Naive thymus-derived CD8-positive, alpha-beta T cell (primary cell): ENCODE measurements at regions not wholly inside any gene's neighbourhood (a gene's known extent, or its start where the extent isn't known, plus 50 kb on each side); places are given as distances from the start of the nearest gene placed in this dataset.

ENCODE experiments used
- ATAC-seq, 2 donors: fragments of 150-1000 bp; cut with Tn5 transposase in 1 of 2; sonication (Bioruptor Pico), chemical (Tn5 transposase) in 1 of 2; 1 replicate in 1 of 2; 2 replicates in 1 of 2; pipeline ENCODE4 v1.10.0; 2021; ENCODE audit warnings: mild to moderate bottlenecking in 2 of 2, moderate library complexity in 2 of 2
- POLR2A ChIA-PET: fragments of 350-600 bp; sonication (Branson Sonifier 250); formaldehyde crosslinking; loops from one replicate; lab custom pipeline; 2021; ENCODE audit warnings: antibody characterized with exemption; lab: Charles Lee
- DNase-seq, 10 donors: peaks; one replicate each; pipeline versions ENCODE4 v3.0.0 to v3.0.0-alpha.2; 2020 to 2022
- H3K27ac Mint-ChIP-seq, 10 donors: one replicate each; pipeline ENCODE4 v1.8.0; 2020 to 2022; ENCODE audit warnings: mild to moderate bottlenecking in 10 of 10, mixed read lengths in 10 of 10, moderate library complexity in 4 of 10, inconsistent platforms in 1 of 10
- H3K27me3 Mint-ChIP-seq, 5 donors: one replicate each; pipeline ENCODE4 v1.8.0; 2021 to 2022; ENCODE audit warnings: mixed read lengths in 5 of 5
- H3K36me3 Mint-ChIP-seq, 3 donors: one replicate each; pipeline ENCODE4 v1.8.0; 2020 to 2022; ENCODE audit warnings: mixed read lengths in 3 of 3, mild to moderate bottlenecking in 2 of 3, inconsistent platforms in 1 of 3
- H3K4me1 Mint-ChIP-seq, 4 donors: one replicate each; pipeline ENCODE4 v1.8.0; 2021 to 2022; ENCODE audit warnings: mixed read lengths in 4 of 4
- H3K4me3 Mint-ChIP-seq, 10 donors: one replicate each; pipeline ENCODE4 v1.8.0; 2020 to 2022; ENCODE audit warnings: mild to moderate bottlenecking in 10 of 10, mixed read lengths in 10 of 10, moderate library complexity in 6 of 10, inconsistent platforms in 1 of 10
- H3K9me3 Mint-ChIP-seq, 9 donors: one replicate each; pipeline ENCODE4 v1.8.0; 2020 to 2022; ENCODE audit warnings: mixed read lengths in 9 of 9, mild to moderate bottlenecking in 3 of 9, inconsistent platforms in 1 of 9, moderate library complexity in 1 of 9

DNA sequence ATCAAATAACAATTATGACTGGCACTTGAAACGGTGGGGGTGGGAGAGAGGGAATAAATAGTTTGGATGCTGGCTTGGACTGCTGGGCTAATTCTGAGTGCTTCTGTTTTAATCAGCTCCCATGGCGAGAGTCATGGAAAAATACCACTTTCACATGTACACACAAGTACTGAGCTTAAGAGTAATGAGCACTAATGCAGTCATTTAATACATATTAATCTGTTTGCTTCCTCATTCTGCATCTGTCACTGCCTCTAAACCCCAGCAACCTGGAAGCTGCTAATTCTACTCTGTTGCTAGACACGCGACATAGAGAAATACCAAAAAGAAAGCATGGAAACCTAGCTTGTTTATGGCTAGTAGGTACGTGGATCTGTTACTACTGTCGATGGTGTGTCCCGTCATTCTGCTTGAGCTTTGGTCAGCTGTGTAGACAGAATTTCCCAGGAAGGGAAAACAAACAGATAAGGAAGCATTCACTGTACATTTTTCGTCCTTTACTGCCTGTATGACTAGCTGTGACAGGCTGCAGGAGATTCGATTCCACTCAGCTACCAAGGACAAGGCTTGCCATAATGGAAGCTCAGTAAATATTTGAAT is 238.8 kb downstream of the BAMBI start:
- H3K36me3 Mint-ChIP-seq, result no peaks in the 10 kb centered on the region
- ATAC-seq, result no peak
- DNase-seq, result no peak
- peaks cover 0 to 2% (median 0%) of the 10 kb centered on the region in 4 donors for H3K4me1 Mint-ChIP-seq
- no peak overlapping the region for H3K27ac Mint-ChIP-seq
- H3K9me3 Mint-ChIP-seq, result no peaks in the 10 kb centered on the region
- no peak overlapping the region for H3K4me3 Mint-ChIP-seq
- H3K27me3 Mint-ChIP-seq, result peaks cover 0 to 12% (median 10%) of the 10 kb centered on the region in 5 donors
- POLR2A ChIA-PET, result no interaction called here

DNA sequence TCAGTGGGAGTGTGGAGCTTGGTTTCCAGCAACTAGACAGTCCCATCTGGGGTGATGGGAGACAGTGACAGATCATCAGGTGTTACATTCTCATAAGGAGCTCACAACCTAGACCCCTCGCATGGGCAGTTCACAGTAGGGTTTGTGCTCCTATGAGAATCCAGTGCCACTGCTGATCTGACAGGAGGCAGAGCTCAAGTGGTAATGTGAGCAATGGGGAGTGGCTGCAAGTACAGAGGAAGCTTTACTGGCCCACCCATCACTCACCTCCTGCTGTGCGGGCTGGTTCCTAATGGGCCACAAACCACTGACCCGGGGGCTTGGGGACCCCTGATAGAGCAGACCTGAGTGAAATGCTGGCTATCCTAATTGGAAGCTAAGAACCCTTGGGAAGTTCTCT is 242.8 kb downstream of the BAMBI start:
- no peak overlapping the region for H3K27ac Mint-ChIP-seq
- POLR2A ChIA-PET, result no interaction called here
- no peak for DNase-seq
- H3K36me3 Mint-ChIP-seq, result no peaks in the 10 kb centered on the region
- peaks cover 0 to 2% (median 0%) of the 10 kb centered on the region in 4 donors for H3K4me1 Mint-ChIP-seq
- ATAC-seq, result no peak
- H3K9me3 Mint-ChIP-seq, result no peaks in the 10 kb centered on the region
- H3K27me3 Mint-ChIP-seq, result peaks cover 9 to 30% (median 25%) of the 10 kb centered on the region in 5 donors
- no peak overlapping the region for H3K4me3 Mint-ChIP-seq

DNA sequence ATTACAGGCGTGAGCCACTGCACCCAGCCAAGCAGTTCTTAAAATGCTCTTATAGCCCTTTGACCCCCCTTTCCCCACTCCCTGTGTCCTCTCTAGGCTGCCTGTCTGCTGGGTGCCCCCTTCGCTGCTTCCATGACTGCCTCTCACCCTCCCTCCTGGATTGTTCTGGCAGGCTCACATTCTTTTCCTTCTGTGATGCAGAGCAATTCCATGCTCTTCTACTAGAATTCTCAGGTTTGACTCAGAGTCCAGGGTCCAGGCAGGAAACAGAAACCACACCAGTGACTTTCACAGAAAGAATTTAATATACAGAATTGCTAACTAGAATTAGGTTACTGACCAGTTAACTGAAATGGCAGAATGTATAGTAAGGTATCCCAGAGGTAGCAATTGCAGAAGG is 244.8 kb downstream of the BAMBI start:
- no peaks in the 10 kb centered on the region for H3K36me3 Mint-ChIP-seq
- no peak overlapping the region for H3K4me3 Mint-ChIP-seq
- peaks cover 0 to 4% (median 0%) of the 10 kb centered on the region in 4 donors for H3K4me1 Mint-ChIP-seq
- POLR2A ChIA-PET, result no interaction called here
- no peaks in the 10 kb centered on the region for H3K9me3 Mint-ChIP-seq
- no peak for DNase-seq
- H3K27ac Mint-ChIP-seq, result no peak overlapping the region
- peaks cover 10 to 51% (median 29%) of the 10 kb centered on the region in 5 donors for H3K27me3 Mint-ChIP-seq
- no peak for ATAC-seq

DNA sequence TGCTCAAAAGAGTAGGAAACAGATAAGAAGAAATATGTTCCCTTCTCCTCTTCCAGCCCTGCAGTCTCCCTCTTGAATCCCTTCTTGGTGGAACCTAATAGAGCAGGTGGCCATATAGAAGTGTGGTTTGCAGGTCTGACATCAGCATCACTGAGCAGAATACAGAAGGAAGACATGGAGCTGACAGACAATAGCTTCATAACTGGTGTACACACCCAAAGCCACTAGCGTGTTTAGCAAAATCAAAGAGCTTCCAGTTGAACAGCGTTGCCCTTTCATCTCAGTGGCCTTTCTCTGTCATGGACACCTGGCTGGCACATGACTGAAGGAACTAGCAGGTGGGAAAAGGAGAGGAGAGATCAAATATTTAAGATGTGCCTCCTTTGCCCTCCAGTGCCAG is 245.5 kb downstream of the BAMBI start:
- Mint-ChIP-seq H3K9me3 (no peaks in the 10 kb centered on the region), H3K27me3 (peaks cover 10 to 58% (median 29%) of the 10 kb centered on the region in 5 donors), H3K27ac (no peak overlapping the region), H3K36me3 (no peaks in the 10 kb centered on the region), H3K4me3 (no peak overlapping the region), H3K4me1 (peaks cover 0 to 4% (median 0%) of the 10 kb centered on the region in 4 donors)
- ATAC-seq, result no peak
- POLR2A ChIA-PET, result no interaction called here
- no peak for DNase-seq

DNA sequence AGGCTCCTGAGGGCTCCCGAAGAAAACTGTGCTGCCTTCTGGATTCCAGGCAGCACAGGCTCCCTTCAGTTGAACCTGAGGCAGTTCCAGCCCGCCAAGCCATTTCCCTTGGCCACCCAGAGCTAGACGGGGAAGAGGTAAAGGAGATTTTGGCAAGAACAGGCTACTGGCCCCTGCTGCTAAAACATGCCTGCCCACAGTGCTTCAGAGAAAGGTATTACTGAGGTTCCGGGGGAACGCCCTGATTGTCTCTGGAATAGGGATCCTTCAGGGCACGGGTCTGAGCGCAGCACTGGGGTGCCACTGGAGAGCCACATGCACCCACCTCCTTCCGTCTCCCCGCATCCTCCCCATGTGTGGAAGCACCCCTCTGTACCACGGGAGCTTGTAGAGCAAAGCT is 247.4 kb downstream of the BAMBI start:
- Mint-ChIP-seq H3K36me3 (no peaks in the 10 kb centered on the region), H3K9me3 (peaks cover 0 to 2% (median 0%) of the 10 kb centered on the region in 9 donors), H3K4me3 (no peak overlapping the region), H3K27me3 (peaks cover 7 to 64% (median 27%) of the 10 kb centered on the region in 5 donors), H3K4me1 (peaks cover 0 to 4% (median 0%) of the 10 kb centered on the region in 4 donors), H3K27ac (no peak overlapping the region)
- POLR2A ChIA-PET, result no interaction called here
- no peak for ATAC-seq
- no peak for DNase-seq

DNA sequence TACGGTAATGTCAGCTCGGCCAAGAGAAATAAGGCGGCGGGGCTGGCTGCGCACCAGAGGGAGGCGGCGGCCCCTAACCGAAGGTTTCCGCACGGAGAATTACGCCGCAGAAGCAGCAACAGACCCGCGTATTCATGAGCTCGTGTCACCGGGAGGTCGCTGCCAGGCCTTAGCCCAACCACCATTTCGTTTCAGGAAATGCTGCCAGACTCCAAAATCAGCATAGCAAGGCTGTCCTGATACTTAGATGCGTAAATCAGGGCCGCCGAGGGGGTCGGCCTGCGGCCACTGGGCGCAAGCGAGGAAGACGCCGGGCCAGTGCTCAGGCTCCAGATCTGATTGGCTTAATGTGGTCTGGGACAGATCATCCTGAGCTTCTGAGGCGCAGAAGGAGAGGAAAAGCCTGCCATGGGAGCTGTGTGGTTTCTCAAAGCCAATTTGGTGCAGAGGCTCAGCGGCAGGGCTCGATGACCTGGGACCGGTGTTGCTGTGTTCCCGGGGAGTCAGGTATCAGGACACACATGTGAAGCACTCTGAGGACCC is 247.9 kb downstream of the BAMBI start:
- H3K27ac Mint-ChIP-seq, result peak overlapping the region in 1 of 10 donors; percentile 30
- DNase-seq (no peak), ATAC-seq (no peak)
- peaks cover 0 to 4% (median 0%) of the 10 kb centered on the region in 9 donors for H3K9me3 Mint-ChIP-seq
- H3K27me3 Mint-ChIP-seq, result peaks cover 7 to 64% (median 24%) of the 10 kb centered on the region in 5 donors
- peaks cover 0 to 4% (median 0%) of the 10 kb centered on the region in 4 donors for H3K4me1 Mint-ChIP-seq
- no peak overlapping the region for H3K4me3 Mint-ChIP-seq
- no peaks in the 10 kb centered on the region for H3K36me3 Mint-ChIP-seq
- POLR2A ChIA-PET, result no interaction called here

DNA sequence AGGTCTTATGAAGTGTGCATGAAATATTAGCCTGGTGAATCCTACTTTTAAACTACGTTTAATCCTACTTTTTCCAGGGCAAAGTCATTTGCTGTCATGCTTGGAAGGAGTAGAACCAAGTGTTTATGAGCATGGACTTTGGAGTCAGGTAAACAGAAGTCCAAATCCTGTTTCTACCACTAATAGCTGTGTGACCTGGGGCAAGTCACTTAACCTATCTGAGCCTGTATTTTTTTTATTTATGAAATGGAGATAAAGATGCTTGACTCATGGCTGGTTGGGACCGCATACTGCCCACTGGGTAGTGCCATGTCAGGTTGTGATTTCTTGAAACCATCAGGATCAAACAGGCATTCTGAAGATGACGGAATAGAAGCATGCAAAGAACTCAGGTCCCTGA is 249.6 kb downstream of the BAMBI start:
- POLR2A ChIA-PET, result no interaction called here
- no peak overlapping the region for H3K4me3 Mint-ChIP-seq
- no peak for DNase-seq

DNA sequence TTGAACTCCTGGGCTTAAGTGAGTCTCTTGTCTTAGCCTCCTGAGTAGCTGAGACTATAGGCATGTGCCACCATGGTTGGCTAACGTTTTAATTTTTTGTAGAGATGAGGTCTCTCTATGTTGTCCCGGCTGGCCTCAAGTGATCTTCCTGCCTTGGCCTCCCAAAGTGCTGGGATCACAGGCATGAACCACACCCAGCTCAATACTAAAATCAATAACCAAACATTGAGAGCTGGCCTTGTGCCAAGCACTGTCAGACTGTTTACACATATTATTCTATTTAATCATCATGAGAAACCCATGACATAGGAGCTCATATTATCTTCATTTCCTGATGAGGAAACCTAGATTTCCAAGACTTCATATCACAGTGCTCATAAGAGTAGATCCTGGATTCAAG is 251.2 kb downstream of the BAMBI start:
- Mint-ChIP-seq H3K27ac (no peak overlapping the region), H3K4me3 (no peak overlapping the region), H3K4me1 (peaks cover 0 to 4% (median 0%) of the 10 kb centered on the region in 4 donors), H3K27me3 (peaks cover 5 to 44% (median 18%) of the 10 kb centered on the region in 5 donors), H3K36me3 (peaks cover 0 to under 1% (median 0%) of the 10 kb centered on the region in 3 donors), H3K9me3 (peaks cover 0 to 6% (median 2%) of the 10 kb centered on the region in 9 donors)
- DNase-seq (no peak), ATAC-seq (no peak)
- POLR2A ChIA-PET, result no interaction called here

More for the DNA sequence above, 249.6 kb downstream of the BAMBI start:
- ATAC-seq, result no peak
- Mint-ChIP-seq H3K27me3 (peaks cover 10 to 57% (median 22%) of the 10 kb centered on the region in 5 donors), H3K27ac (no peak overlapping the region), H3K4me1 (peaks cover 0 to 4% (median 0%) of the 10 kb centered on the region in 4 donors), H3K36me3 (no peaks in the 10 kb centered on the region), H3K9me3 (peaks cover 0 to 6% (median 0%) of the 10 kb centered on the region in 9 donors)

DNA sequence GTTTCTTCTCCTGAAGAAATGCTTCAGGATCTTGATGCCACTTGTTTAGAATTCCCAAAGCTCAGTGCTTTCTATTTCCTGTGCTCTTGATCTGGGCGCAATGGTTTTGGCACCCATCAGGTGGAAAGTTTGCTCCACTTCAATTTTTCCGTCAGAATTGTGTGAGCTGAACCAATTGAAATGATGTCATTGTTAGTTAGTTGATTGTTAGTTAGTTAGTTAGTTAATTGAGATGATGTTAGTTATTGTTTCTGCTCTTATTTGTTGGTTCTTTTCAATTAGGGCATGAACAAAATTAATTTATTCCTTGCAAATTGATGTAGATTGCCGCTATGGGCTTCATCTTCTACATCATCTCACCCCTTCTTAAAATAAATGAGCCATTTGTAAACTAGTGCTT is 252.6 kb downstream of the BAMBI start:
- Mint-ChIP-seq H3K4me3 (no peak overlapping the region), H3K36me3 (peaks cover 0 to 3% (median 0%) of the 10 kb centered on the region in 3 donors), H3K4me1 (peaks cover 0 to 3% (median 0%) of the 10 kb centered on the region in 4 donors), H3K27me3 (peaks cover 5 to 41% (median 6%) of the 10 kb centered on the region in 5 donors), H3K9me3 (peaks cover 0 to 12% (median 4%) of the 10 kb centered on the region in 9 donors), H3K27ac (no peak overlapping the region)
- POLR2A ChIA-PET, result no interaction called here
- no peak for DNase-seq
- no peak for ATAC-seq

DNA sequence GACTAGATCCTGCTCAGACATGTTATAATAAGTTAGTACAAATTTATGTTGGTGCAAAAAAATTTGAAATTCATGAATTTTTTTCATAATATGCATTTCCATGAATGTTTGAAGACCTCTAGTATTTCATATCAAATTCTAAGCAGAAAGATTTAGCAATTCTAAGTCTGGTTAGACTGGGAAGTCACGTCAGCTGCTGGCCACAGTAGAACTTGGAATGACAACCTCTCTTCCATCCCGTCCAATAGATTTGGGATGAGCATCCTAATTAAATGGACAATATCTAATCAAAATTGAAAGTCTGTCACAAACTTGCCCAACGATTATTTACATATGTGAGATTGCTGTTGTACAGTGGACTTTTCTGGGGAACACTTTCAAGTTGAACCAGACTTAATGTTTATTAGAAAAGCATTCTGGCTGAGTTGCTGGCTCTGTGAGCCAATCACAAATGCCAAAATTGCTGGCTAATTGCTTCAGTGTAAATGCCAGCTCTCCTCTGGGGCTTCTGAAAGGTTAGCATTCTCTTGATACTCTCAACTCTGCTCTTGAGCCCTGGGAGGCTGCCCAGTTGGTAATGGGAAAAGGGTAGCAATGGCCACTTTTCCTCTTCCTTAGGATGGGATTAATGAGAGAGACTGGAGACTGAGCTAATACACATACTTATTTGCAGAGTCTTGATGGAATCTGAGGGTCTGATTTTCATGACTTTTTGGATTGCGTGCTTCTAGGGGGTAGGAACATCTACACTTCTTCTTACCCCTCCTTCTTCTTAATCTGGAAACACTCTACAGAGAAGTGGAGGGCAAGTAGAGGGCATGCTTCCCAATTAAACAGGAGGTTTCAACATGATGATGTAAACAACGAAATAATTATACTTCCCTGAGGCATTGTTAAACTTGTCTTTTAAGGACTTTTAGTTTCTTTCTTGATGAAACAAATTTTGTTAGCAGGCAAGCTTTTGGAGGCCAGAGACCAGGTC is 253.5 kb downstream of the BAMBI start:
- ATAC-seq (no peak), DNase-seq (no peak)
- POLR2A ChIA-PET, result no interaction called here
- Mint-ChIP-seq H3K27me3 (peaks cover 0 to 33% (median 7%) of the 10 kb centered on the region in 5 donors), H3K4me3 (no peak overlapping the region), H3K4me1 (no peaks in the 10 kb centered on the region), H3K27ac (no peak overlapping the region), H3K36me3 (peaks cover 0 to 10% (median 0%) of the 10 kb centered on the region in 3 donors), H3K9me3 (peaks cover 0 to 19% (median 5%) of the 10 kb centered on the region in 9 donors)

DNA sequence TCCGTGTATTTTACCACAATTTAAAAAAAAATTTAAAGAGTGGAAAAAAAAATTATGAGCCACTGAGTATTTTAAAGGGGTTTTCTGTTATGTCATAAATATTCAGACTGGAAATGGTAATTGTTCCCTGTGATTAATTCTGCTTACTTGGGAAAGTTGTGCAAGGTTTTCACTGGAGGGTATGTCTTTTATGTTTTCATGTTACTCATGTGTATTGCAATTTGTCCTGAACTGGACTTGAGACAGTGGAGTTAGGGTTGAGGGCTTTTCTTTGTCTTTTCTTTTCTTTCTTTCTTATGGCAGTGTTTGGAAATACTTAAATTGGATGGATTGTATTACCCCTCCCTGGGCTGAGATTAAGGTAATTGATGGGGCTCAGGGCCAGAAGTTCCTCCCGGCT is 257.7 kb downstream of the BAMBI start:
- POLR2A ChIA-PET, result no interaction called here
- Mint-ChIP-seq H3K27ac (no peak overlapping the region), H3K4me3 (no peak overlapping the region), H3K9me3 (peaks cover 0 to 19% (median 4%) of the 10 kb centered on the region in 9 donors), H3K36me3 (peaks cover 0 to 11% (median 0%) of the 10 kb centered on the region in 3 donors), H3K4me1 (no peaks in the 10 kb centered on the region), H3K27me3 (peaks cover 3 to 28% (median 6%) of the 10 kb centered on the region in 5 donors)
- DNase-seq (no peak), ATAC-seq (no peak)

DNA sequence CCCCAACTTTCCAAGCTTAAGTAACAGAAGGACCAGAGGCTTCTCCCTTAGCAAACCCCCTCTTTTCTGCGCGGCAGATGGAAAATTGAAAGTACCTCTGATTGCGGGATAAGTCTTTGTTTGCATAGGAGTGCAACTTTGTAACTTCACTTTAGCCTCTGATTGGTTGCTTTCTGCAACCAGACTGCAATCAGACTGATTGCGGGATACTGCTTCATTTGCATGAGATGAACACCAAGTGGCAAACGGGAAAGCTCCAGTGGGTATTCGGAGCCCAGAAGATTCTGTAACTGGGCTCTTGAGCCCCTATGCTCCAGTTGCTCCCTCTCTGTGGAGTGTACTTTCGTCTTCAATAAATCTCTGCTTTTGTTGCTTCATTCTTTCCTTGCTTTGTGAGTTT is 260.6 kb downstream of the BAMBI start:
- Mint-ChIP-seq H3K4me1 (no peaks in the 10 kb centered on the region), H3K9me3 (peaks cover 0 to 19% (median 4%) of the 10 kb centered on the region in 9 donors), H3K4me3 (no peak overlapping the region), H3K27ac (no peak overlapping the region), H3K36me3 (peaks cover 0 to 11% (median 0%) of the 10 kb centered on the region in 3 donors), H3K27me3 (peaks cover 3 to 22% (median 6%) of the 10 kb centered on the region in 5 donors)
- DNase-seq, result no peak
- no peak for ATAC-seq
- POLR2A ChIA-PET, result no interaction called here
